Epithelial cell of esophagus (primary cell): ENCODE measurements at regions not wholly inside any gene's neighbourhood (a gene's known extent, or its start where the extent isn't known, plus 50 kb on each side); places are given as distances from the start of the nearest gene placed in this dataset.
A peak's percentile ranks its signal among the peaks of the same experiment; 100 is the strongest.

ENCODE experiments used
- DNase-seq: peaks from one replicate; pipeline ENCODE4 v3.0.0; 2010; ENCODE audit warnings: low read depth
- H3K4me3 ChIP-seq: 2 replicates; pipeline ENCODE4 v1.5.1; 2011; ENCODE audit warnings: mild to moderate bottlenecking, low read length, control low read depth
- CTCF ChIP-seq: IDR thresholded peaks from 2 replicates; pipeline ENCODE4 v1.5.1; 2011; ENCODE audit warnings: low read depth, mild to moderate bottlenecking, low read length, control low read depth, inconsistent platforms; ENCODE audit not compliant: insufficient read depth; ENCODE audit errors: missing control alignments

GRCh38 chr5:68747521-68747920 lies 346.3 kb upstream of the SLC30A5 start:
- TF ChIP-seq CTCF: no peak
- no peak overlapping the region for H3K4me3 ChIP-seq
- no peak for DNase-seq

- TF ChIP-seq CTCF: no peak
- H3K4me3 ChIP-seq: no peak overlapping the region
- no peak for DNase-seq
These were observed 345.7 kb upstream of the SLC30A5 start for GRCh38 chr5:68748101-68748500.

GRCh38 chr5:68749077-68749476 lies 344.7 kb upstream of the SLC30A5 start:
- no peak overlapping the region for H3K4me3 ChIP-seq
- TF ChIP-seq CTCF: no peak
- no peak for DNase-seq

GRCh38 chr5:68749631-68750030 lies 344.2 kb upstream of the SLC30A5 start:
- DNase-seq: peak; percentile 24
- H3K4me3 ChIP-seq: no peak overlapping the region
- peak; percentile 4 for TF ChIP-seq CTCF

GRCh38 chr5:68751661-68752060 lies 342.2 kb upstream of the SLC30A5 start:
- H3K4me3 ChIP-seq: no peak overlapping the region
- no peak for TF ChIP-seq CTCF
- DNase-seq: no peak

GRCh38 chr5:68754536-68754935 lies 339.3 kb upstream of the SLC30A5 start:
- no peak overlapping the region for H3K4me3 ChIP-seq
- no peak for TF ChIP-seq CTCF
- no peak for DNase-seq

- DNase-seq: no peak
- TF ChIP-seq CTCF: no peak
- no peak overlapping the region for H3K4me3 ChIP-seq
These were observed 338.5 kb upstream of the SLC30A5 start for GRCh38 chr5:68755293-68755692.
